PC-3 (cell line): ENCODE measurements at regions not wholly inside any gene's neighbourhood (a gene's known extent, or its start where the extent isn't known, plus 50 kb on each side); places are given as distances from the start of the nearest gene placed in this dataset.

Source experiments
- EZH2phosphoT487 ChIP-seq: fragments of 300-600 bp; sonication (generic); IDR thresholded peaks from 2 replicates; pipeline ENCODE4 v1.6.1; 2018; ENCODE audit warnings: mild to moderate bottlenecking, antibody characterized with exemption, low read length, borderline replicate concordance
- TF ChIP-seq, protein P1 (sequence below): fragments of 300-600 bp; sonication (generic); conservative IDR thresholded peaks from 2 replicates; pipeline ENCODE4 v1.5.1; 2017; ENCODE audit warnings: antibody characterized with exemption, low read depth, mild to moderate bottlenecking, low read length

DNA sequence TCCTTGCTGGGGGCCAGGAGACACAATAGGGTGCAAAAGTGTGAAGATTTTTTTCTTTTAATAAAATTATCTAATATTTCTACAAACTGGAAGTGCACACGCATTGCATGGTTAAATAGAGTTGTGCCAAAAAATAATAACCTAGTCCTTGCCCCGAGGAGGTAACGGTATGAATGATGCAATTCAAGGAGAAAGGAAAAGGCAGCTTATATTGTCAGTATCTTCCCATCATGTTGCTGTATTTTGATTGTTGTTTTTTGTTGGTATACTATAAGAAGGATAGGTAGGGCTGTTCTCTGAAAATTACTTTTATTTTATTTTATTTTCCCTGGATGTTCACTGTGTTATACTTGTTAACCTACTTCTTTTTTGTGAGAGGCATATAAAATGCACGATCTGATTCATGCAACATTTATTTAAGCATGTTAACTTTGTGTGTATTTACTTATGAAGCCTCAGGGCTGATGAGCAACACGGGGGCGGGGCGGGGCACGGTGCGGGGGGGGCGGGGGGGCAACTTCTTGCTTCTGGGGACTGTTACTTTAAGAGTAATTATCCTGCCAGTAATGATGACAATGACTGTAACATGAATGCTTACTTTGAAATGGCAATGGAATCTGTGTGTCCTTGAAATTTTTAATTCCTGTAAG, 118.6 kb downstream of the AQP4 start:
- TF ChIP-seq EZH2phosphoT487: no peak
- TF ChIP-seq, protein P1, sequence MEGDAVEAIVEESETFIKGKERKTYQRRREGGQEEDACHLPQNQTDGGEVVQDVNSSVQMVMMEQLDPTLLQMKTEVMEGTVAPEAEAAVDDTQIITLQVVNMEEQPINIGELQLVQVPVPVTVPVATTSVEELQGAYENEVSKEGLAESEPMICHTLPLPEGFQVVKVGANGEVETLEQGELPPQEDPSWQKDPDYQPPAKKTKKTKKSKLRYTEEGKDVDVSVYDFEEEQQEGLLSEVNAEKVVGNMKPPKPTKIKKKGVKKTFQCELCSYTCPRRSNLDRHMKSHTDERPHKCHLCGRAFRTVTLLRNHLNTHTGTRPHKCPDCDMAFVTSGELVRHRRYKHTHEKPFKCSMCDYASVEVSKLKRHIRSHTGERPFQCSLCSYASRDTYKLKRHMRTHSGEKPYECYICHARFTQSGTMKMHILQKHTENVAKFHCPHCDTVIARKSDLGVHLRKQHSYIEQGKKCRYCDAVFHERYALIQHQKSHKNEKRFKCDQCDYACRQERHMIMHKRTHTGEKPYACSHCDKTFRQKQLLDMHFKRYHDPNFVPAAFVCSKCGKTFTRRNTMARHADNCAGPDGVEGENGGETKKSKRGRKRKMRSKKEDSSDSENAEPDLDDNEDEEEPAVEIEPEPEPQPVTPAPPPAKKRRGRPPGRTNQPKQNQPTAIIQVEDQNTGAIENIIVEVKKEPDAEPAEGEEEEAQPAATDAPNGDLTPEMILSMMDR: no peak
